ENCODE measurements at regions not wholly inside any gene's neighbourhood (a gene's known extent, or its start where the extent isn't known, plus 50 kb on each side); places are given as distances from the start of the nearest gene placed in this dataset.

DNA sequence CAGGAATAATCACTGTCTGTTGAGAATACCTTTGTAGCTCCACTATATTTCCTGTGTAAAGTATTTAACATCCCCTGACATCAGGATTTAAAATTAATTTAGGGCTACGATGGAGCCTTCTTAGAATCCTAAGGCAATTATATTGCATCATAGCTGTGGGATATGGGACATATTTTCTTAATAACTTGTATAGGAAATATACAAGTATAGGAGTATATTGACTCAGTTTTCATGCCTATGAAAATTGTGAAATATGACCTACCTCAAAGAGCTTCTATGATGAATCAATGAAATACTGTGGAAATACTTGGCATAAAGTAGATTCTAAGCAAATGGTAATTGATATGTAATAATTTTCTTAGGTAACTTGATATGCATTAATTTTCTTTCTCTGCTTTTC, 221.0 kb upstream of the KLF4 start:
- H3K4me3 ChIP-seq (ENCODE audit: low read depth, low read length): no peak overlapping the region
- no peaks in the 10 kb centered on the region for H3K9me3 ChIP-seq (ENCODE audit: control insufficient read depth, insufficient read depth, low read depth, low read length)
- H3K27ac ChIP-seq (ENCODE audit: extremely low read depth, low read depth, low read length): no peak overlapping the region
- no peaks in the 10 kb centered on the region for H3K4me1 ChIP-seq (ENCODE audit: control insufficient read depth, insufficient read depth, low read length)
- TF ChIP-seq GLI2 (tag by site-specific recombination; IDR thresholded peaks at IDR 0.05; ENCODE audit: borderline replicate concordance, low read depth): no peak
- TF ChIP-seq ZNF596 (tag by site-specific recombination; IDR thresholded peaks at IDR 0.05): no peak
- TF ChIP-seq ZNF133 (tag by site-specific recombination; IDR thresholded peaks at IDR 0.05): no peak
- no peak for TF ChIP-seq ZNF138 (tag by site-specific recombination; IDR thresholded peaks at IDR 0.05; ENCODE audit: borderline replicate concordance)
- no peak for TF ChIP-seq ZNF350 (tag by site-specific recombination; IDR thresholded peaks at IDR 0.05)
- TF ChIP-seq, protein P1, sequence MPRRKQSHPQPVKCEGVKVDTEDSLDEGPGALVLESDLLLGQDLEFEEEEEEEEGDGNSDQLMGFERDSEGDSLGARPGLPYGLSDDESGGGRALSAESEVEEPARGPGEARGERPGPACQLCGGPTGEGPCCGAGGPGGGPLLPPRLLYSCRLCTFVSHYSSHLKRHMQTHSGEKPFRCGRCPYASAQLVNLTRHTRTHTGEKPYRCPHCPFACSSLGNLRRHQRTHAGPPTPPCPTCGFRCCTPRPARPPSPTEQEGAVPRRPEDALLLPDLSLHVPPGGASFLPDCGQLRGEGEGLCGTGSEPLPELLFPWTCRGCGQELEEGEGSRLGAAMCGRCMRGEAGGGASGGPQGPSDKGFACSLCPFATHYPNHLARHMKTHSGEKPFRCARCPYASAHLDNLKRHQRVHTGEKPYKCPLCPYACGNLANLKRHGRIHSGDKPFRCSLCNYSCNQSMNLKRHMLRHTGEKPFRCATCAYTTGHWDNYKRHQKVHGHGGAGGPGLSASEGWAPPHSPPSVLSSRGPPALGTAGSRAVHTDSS (tag by site-specific recombination; IDR thresholded peaks at IDR 0.05): no peak
- no peak for TF ChIP-seq ZBTB48 (tag by site-specific recombination; IDR thresholded peaks at IDR 0.05)
- TF ChIP-seq GLIS1 (tag by site-specific recombination; IDR thresholded peaks at IDR 0.05): no peak
- no peak for TF ChIP-seq KLF9 (tag by site-specific recombination; IDR thresholded peaks at IDR 0.05; ENCODE audit: low read depth)
- TF ChIP-seq, protein P2, sequence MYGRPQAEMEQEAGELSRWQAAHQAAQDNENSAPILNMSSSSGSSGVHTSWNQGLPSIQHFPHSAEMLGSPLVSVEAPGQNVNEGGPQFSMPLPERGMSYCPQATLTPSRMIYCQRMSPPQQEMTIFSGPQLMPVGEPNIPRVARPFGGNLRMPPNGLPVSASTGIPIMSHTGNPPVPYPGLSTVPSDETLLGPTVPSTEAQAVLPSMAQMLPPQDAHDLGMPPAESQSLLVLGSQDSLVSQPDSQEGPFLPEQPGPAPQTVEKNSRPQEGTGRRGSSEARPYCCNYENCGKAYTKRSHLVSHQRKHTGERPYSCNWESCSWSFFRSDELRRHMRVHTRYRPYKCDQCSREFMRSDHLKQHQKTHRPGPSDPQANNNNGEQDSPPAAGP (tag by site-specific recombination; IDR thresholded peaks at IDR 0.05): no peak
- TF ChIP-seq MZF1 (tag by site-specific recombination; IDR thresholded peaks at IDR 0.05; ENCODE audit: borderline replicate concordance): no peak
- CTCF ChIA-PET: interaction anchor here (0.7 kb wide), 1 partner anchor 858 kb away, joined by 4 read pairs; no protein-coding TSS in a partner anchor
- no peaks in the 10 kb centered on the region for H3K36me3 ChIP-seq (ENCODE audit: control insufficient read depth in 2 of 2, insufficient read depth in 1 of 2, low read length in 2 of 2)
- POLR2A ChIA-PET: interaction anchor here (1.1 kb wide), 1 partner anchor 58 kb away, joined by 3 read pairs; no protein-coding TSS in a partner anchor

DNA sequence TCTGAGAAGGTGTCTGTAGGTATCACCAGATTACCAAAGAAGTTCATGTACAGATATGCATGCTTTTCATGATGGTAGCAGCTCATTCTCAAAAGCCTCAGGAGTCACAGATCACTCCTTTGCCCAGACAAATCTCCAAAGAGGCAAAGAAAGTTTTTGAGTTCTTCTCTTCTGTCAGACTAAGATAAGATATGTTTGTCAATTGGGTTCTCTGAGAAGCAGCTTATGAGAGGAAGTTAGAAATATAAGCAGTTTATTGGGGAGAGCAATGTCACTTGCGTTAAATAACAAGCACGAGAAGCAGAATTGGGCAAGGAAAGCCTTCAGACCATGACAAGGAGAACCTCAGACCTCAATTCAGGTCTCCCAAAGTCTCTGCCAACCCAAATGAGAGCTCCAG, 219.2 kb upstream of the KLF4 start:
- H3K4me3 ChIP-seq (ENCODE audit: low read depth, low read length): no peak overlapping the region
- no peaks in the 10 kb centered on the region for H3K4me1 ChIP-seq (ENCODE audit: control insufficient read depth, insufficient read depth, low read length)
- ChIA-PET CTCF (interaction anchor here (0.6 to 1.1 kb wide), 2 partner anchors 9 to 143 kb away, joined by 3 to 5 read pairs; no protein-coding TSS in a partner anchor), POLR2A (no interaction called here)
- no peaks in the 10 kb centered on the region for H3K9me3 ChIP-seq (ENCODE audit: control insufficient read depth, insufficient read depth, low read depth, low read length)
- no peaks in the 10 kb centered on the region for H3K36me3 ChIP-seq (ENCODE audit: control insufficient read depth in 2 of 2, insufficient read depth in 1 of 2, low read length in 2 of 2)
- no peak overlapping the region for H3K27ac ChIP-seq (ENCODE audit: extremely low read depth, low read depth, low read length)
- TF ChIP-seq, protein P3, sequence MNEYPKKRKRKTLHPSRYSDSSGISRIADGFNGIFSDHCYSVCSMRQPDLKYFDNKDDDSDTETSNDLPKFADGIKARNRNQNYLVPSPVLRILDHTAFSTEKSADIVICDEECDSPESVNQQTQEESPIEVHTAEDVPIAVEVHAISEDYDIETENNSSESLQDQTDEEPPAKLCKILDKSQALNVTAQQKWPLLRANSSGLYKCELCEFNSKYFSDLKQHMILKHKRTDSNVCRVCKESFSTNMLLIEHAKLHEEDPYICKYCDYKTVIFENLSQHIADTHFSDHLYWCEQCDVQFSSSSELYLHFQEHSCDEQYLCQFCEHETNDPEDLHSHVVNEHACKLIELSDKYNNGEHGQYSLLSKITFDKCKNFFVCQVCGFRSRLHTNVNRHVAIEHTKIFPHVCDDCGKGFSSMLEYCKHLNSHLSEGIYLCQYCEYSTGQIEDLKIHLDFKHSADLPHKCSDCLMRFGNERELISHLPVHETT (tag by site-specific recombination; IDR thresholded peaks at IDR 0.05): no peak
- TF ChIP-seq TRIM28 (IDR thresholded peaks at IDR 0.05; ENCODE audit: borderline replicate concordance, low read length) (no peak), SALL2 (tag by site-specific recombination; IDR thresholded peaks at IDR 0.05; ENCODE audit: borderline replicate concordance) (no peak), ZNF350 (tag by site-specific recombination; IDR thresholded peaks at IDR 0.05) (no peak), ZNF391 (tag by site-specific recombination; IDR thresholded peaks at IDR 0.05; ENCODE audit: borderline replicate concordance, low read depth) (no peak), KLF9 (tag by site-specific recombination; IDR thresholded peaks at IDR 0.05; ENCODE audit: low read depth) (no peak), ZNF529 (tag by site-specific recombination; IDR thresholded peaks at IDR 0.05; ENCODE audit: insufficient replicate concordance) (no peak), ZNF324 (tag by site-specific recombination; IDR thresholded peaks at IDR 0.05) (no peak), ZNF654 (tag by site-specific recombination; IDR thresholded peaks at IDR 0.05; ENCODE audit: low read depth) (no peak), ZNF302 (tag by site-specific recombination; IDR thresholded peaks at IDR 0.05; ENCODE audit: low read depth) (no peak), ZNF658 (tag by site-specific recombination; IDR thresholded peaks at IDR 0.05) (no peak), ZSCAN23 (tag by site-specific recombination; IDR thresholded peaks at IDR 0.05) (no peak), ZNF248 (tag by site-specific recombination; IDR thresholded peaks at IDR 0.05) (no peak), ZNF426 (tag by site-specific recombination; IDR thresholded peaks at IDR 0.05) (no peak), ZNF211 (tag by site-specific recombination; IDR thresholded peaks at IDR 0.05; ENCODE audit: low read depth) (no peak)
- TF ChIP-seq, protein P4, sequence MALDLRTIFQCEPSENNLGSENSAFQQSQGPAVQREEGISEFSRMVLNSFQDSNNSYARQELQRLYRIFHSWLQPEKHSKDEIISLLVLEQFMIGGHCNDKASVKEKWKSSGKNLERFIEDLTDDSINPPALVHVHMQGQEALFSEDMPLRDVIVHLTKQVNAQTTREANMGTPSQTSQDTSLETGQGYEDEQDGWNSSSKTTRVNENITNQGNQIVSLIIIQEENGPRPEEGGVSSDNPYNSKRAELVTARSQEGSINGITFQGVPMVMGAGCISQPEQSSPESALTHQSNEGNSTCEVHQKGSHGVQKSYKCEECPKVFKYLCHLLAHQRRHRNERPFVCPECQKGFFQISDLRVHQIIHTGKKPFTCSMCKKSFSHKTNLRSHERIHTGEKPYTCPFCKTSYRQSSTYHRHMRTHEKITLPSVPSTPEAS (tag by site-specific recombination; IDR thresholded peaks at IDR 0.05): no peak
- TF ChIP-seq, protein P5, sequence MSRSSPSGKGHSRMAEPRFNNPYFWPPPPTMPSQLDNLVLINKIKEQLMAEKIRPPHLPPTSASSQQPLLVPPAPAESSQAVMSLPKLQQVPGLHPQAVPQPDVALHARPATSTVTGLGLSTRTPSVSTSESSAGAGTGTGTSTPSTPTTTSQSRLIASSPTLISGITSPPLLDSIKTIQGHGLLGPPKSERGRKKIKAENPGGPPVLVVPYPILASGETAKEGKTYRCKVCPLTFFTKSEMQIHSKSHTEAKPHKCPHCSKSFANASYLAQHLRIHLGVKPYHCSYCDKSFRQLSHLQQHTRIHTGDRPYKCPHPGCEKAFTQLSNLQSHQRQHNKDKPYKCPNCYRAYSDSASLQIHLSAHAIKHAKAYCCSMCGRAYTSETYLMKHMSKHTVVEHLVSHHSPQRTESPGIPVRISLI (tag by site-specific recombination; IDR thresholded peaks at IDR 0.05): no peak
